CD4-positive, alpha-beta memory T cell (primary cell): ENCODE measurements at regions not wholly inside any gene's neighbourhood (a gene's known extent, or its start where the extent isn't known, plus 50 kb on each side); places are given as distances from the start of the nearest gene placed in this dataset.

Experiments used
- CTCF ChIA-PET: fragments of 350-600 bp; sonication (Branson Sonifier 250); formaldehyde crosslinking; loops from one replicate; lab custom pipeline; 2021; ENCODE audit warnings: inconsistent platforms; ENCODE audit not compliant: partially characterized antibody; lab: Charles Lee
- POLR2A ChIA-PET: fragments of 350-600 bp; sonication (Branson Sonifier 250); formaldehyde crosslinking; loops from one replicate; lab custom pipeline; 2021; ENCODE audit not compliant: partially characterized antibody; lab: Charles Lee
- DNase-seq, 5 donors: peaks; one replicate each; pipeline versions ENCODE4 v3.0.0 to v3.0.0-alpha.2; 2020 to 2022; ENCODE audit warnings: mixed read lengths in 1 of 5
- H3K27ac ChIP-seq: one replicate; pipeline ENCODE4 v1.7.0; 2013; ENCODE audit warnings: low read depth, low read length
- H3K27me3 ChIP-seq: 2 replicates; pipeline ENCODE4 v1.7.0; 2013; ENCODE audit warnings: mild to moderate bottlenecking, low read length, moderate library complexity; ENCODE audit not compliant: insufficient read depth
- H3K36me3 ChIP-seq: 2 replicates; pipeline ENCODE4 v1.7.0; 2013; ENCODE audit warnings: mild to moderate bottlenecking, low read length, moderate library complexity; ENCODE audit not compliant: insufficient read depth
- H3K4me1 ChIP-seq: 2 replicates; pipeline ENCODE4 v1.7.0; 2013; ENCODE audit warnings: mild to moderate bottlenecking, low read length, moderate library complexity; ENCODE audit not compliant: insufficient read depth
- H3K4me3 ChIP-seq, 2 donors: one replicate each; pipeline ENCODE4 v1.7.0; 2013; ENCODE audit warnings: low read length in 2 of 2, mild to moderate bottlenecking in 1 of 2
- H3K9me3 ChIP-seq, 2 donors: one replicate each; pipeline ENCODE4 v1.7.0; 2013; ENCODE audit warnings: low read length in 2 of 2, control low read depth in 1 of 2; ENCODE audit not compliant: control insufficient read depth in 1 of 2
- H3K27ac Mint-ChIP-seq, 7 donors: one replicate each; pipeline ENCODE4 v1.8.0; 2020 to 2021; ENCODE audit warnings: mixed read lengths in 7 of 7, mild to moderate bottlenecking in 6 of 7, inconsistent platforms in 3 of 7, moderate library complexity in 3 of 7
- H3K27me3 Mint-ChIP-seq, 2 donors: one replicate each; pipeline ENCODE4 v1.8.0; 2020 to 2021; ENCODE audit warnings: mixed read lengths in 2 of 2
- H3K36me3 Mint-ChIP-seq, 2 donors: one replicate each; pipeline ENCODE4 v1.8.0; 2020 to 2021; ENCODE audit warnings: mixed read lengths in 2 of 2, inconsistent platforms in 1 of 2, mild to moderate bottlenecking in 1 of 2
- H3K4me1 Mint-ChIP-seq, 4 donors: one replicate each; pipeline ENCODE4 v1.8.0; 2020 to 2021; ENCODE audit warnings: mixed read lengths in 4 of 4, mild to moderate bottlenecking in 1 of 4
- H3K4me3 Mint-ChIP-seq, 8 donors: one replicate each; pipeline ENCODE4 v1.8.0; 2020 to 2021; ENCODE audit warnings: mixed read lengths in 8 of 8, mild to moderate bottlenecking in 7 of 8, moderate library complexity in 6 of 8, inconsistent platforms in 3 of 8
- H3K9me3 Mint-ChIP-seq, 8 donors: one replicate each; pipeline ENCODE4 v1.8.0; 2020 to 2021; ENCODE audit warnings: mixed read lengths in 8 of 8, mild to moderate bottlenecking in 5 of 8, inconsistent platforms in 3 of 8, moderate library complexity in 1 of 8
- intact Hi-C: fragments of 100-400 bp; cut with micrococcal nuclease; formaldehyde crosslinking; loops from one replicate; pipeline ENCODE4 v1.15.1; 2023

DNA sequence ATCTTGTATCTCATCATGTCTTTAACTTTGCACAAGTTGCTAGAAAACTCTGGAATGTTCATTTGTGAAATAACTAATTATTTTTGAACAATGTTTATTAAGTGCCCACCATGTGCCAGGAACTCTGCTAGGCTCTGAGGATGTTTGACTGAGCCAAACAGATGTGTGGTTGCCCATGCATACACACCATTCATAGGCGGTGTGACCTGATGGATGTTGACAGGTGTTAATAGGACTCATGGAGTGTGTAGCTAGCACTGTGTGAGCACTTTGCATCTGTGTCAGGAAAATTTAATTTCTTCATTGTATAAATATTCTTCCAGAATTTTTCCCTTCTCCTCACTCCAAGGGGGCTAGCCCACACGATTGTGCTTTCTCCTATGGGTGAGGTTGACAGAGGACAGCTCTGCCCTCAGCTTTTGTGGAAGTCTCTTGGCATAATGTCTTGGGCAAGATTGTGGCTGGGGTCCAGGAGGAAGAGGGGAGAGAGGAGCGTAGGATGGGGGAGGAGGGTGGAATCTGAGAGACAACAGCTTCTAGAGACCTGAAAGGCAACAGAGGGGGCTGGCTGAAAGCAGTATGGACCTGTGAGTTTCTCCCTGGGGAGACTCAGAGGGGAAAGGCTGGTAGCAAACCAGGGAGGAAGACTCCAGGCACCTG lies 214.6 kb upstream of the CXCR4 start:
- no peaks in the 10 kb centered on the region for H3K27me3 Mint-ChIP-seq
- Histone ChIP-seq H3K27ac (no peak overlapping the region), H3K4me3 (no peak overlapping the region), H3K27me3 (no peaks in the 10 kb centered on the region), H3K4me1 (peaks cover 12% of the 10 kb centered on the region), H3K9me3 (no peaks in the 10 kb centered on the region), H3K36me3 (no peaks in the 10 kb centered on the region)
- POLR2A ChIA-PET = no interaction called here
- H3K4me1 Mint-ChIP-seq = peaks cover 11 to 15% (median 12%) of the 10 kb centered on the region in 4 donors
- CTCF ChIA-PET = no interaction called here
- no peaks in the 10 kb centered on the region for H3K9me3 Mint-ChIP-seq
- H3K4me3 Mint-ChIP-seq = no peak overlapping the region
- H3K36me3 Mint-ChIP-seq = no peaks in the 10 kb centered on the region
- peak overlapping the region in 3 of 7 donors; percentile 4 to 65 (median 19) for H3K27ac Mint-ChIP-seq
- intact Hi-C loops = no loop called here
- DNase-seq = no peak

DNA sequence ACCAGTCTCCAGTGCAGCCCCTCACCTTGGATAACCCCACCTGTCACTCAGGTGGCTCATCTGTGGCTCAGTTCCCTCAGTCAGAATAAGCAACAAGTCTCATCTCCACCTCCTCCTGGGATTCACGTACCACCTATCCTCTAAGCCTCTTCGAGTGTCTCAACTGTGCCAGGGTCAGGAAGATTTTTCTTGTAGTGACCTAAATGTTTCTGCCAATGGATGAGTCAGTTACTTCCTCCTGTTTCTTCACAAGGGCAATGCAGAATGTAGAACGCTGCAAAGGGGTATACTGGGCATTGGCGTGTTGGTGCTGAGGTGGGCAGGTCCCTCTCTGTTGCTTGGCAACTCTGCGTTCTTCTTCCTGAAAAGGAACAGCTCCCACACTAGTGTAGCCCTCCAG lies 213.3 kb upstream of the CXCR4 start:
- no peak for DNase-seq
- Mint-ChIP-seq H3K4me1 (peaks cover 19 to 28% (median 24%) of the 10 kb centered on the region in 4 donors), H3K27me3 (no peaks in the 10 kb centered on the region), H3K36me3 (no peaks in the 10 kb centered on the region), H3K27ac (peak overlapping the region in 6 of 7 donors; percentile 39 to 83 (median 68)), H3K9me3 (no peaks in the 10 kb centered on the region), H3K4me3 (no peak overlapping the region)
- intact Hi-C loops = no loop called here
- Histone ChIP-seq H3K36me3 (no peaks in the 10 kb centered on the region), H3K27me3 (no peaks in the 10 kb centered on the region), H3K4me3 (no peak overlapping the region), H3K4me1 (peaks cover 24% of the 10 kb centered on the region), H3K9me3 (no peaks in the 10 kb centered on the region), H3K27ac (no peak overlapping the region)
- POLR2A ChIA-PET = interaction anchor here (1.3 kb wide), 1 partner anchor 195 kb away, joined by 3 read pairs; no protein-coding TSS in a partner anchor
- CTCF ChIA-PET = no interaction called here

DNA sequence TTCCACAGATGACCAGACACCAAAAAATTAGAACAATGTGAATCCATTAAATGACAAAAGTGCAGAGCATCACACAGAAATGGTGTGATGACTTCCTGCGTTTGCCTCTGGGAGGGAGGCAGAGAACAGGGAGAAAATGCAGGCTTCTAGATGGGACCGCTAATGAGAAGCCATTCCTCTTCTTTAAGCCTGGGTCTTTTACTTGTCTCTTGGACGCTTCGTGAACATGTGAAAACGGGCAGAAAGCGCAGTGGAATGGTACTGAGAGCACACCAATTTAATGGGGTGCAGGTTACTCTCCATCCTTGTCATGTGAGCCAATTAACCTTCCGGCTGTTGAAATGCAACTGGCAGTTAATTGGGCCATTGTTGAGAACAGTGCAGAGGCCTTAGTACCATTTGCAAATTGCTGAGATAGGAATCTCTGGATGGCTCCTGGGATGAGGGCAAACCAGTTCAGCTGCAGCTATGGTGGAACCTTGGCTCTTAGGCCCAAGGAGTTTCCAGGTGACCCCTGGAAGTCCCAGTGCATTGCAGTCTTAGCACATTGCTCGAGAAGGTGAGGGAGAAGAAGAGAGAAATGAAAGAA lies 210.4 kb upstream of the CXCR4 start:
- H3K4me1 ChIP-seq = peaks cover 52% of the 10 kb centered on the region
- Mint-ChIP-seq H3K4me3 (peak overlapping the region in 7 of 8 donors; percentile 74 to 90 (median 81)), H3K4me1 (peaks cover 38 to 55% (median 47%) of the 10 kb centered on the region in 4 donors), H3K36me3 (no peaks in the 10 kb centered on the region), H3K9me3 (peaks cover 0 to 3% (median 0%) of the 10 kb centered on the region in 8 donors), H3K27ac (peak overlapping the region; percentile 91 to 99 (median 98)), H3K27me3 (no peaks in the 10 kb centered on the region)
- intact Hi-C loops = loop anchor here (5.0 kb wide), 3 partner anchors 46 to 381 kb away; no protein-coding TSS in a partner anchor
- no peaks in the 10 kb centered on the region for H3K36me3 ChIP-seq
- peak overlapping the region in 1 of 2 donors; percentile 23 for H3K4me3 ChIP-seq
- peak overlapping the region; percentile 69 for H3K27ac ChIP-seq
- ChIA-PET CTCF (interaction anchor here (0.9 to 1.4 kb wide), 6 partner anchors 21 to 415 kb away, joined by 3 to 4 read pairs (median 3); no protein-coding TSS in a partner anchor), POLR2A (interaction anchor here (0.6 to 3.8 kb wide), 20 partner anchors 13 to 452 kb away, joined by 3 to 68 read pairs (median 6); partner anchors contain the start of genes CXCR4, DARS1 and MCM6)
- no peak for DNase-seq
- H3K27me3 ChIP-seq = no peaks in the 10 kb centered on the region
- H3K9me3 ChIP-seq = no peaks in the 10 kb centered on the region

DNA sequence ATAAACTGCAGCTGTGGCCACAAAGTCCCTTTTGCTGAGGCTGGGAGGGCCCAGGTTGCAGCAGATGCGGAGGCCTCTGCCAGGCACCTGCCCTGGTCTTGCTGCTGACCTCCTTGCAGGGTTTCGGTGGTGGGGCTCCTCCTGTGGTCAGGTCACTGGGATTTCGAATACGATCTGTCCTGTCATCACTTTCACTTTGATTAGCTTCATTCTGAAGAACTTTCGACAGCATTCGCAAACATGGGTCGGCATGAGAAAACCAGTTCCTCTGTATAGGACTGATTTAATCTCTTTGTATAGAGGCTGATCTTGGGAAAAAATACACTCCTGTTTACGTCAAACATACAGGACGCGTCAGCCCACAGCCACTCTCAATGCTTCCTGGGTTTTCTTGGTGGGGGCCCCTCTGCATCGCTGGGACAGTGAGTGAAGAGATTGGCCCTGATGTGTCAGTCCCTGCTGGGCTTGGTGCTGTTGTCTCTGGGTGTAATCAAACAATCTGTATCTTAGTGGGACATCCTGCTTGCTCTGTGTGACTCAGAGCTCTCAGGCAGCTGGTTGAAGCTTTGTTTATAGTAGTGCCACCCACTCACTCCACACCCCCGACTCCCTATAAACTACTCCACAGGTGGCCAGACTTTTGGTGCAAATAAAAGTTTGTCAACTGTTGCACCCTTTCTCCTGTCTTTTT lies 209.4 kb upstream of the CXCR4 start:
- H3K4me1 Mint-ChIP-seq = peaks cover 42 to 62% (median 51%) of the 10 kb centered on the region in 4 donors
- H3K36me3 Mint-ChIP-seq = no peaks in the 10 kb centered on the region
- H3K9me3 Mint-ChIP-seq = peaks cover 0 to 3% (median 0%) of the 10 kb centered on the region in 8 donors
- peak overlapping the region; percentile 69 for H3K27ac ChIP-seq
- ChIA-PET CTCF (interaction anchor here (0.7 to 1.6 kb wide), 13 partner anchors 17 to 413 kb away, joined by 3 to 8 read pairs (median 3); partner anchors contain the start of gene DARS1), POLR2A (interaction anchor here (0.6 to 3.8 kb wide), 40 partner anchors 9 to 451 kb away, joined by 3 to 68 read pairs (median 5); partner anchors contain the start of genes CXCR4, DARS1 and MCM6)
- H3K27me3 Mint-ChIP-seq = no peaks in the 10 kb centered on the region
- H3K36me3 ChIP-seq = no peaks in the 10 kb centered on the region
- peak overlapping the region; percentile 67 to 90 (median 80) for H3K4me3 Mint-ChIP-seq
- H3K27me3 ChIP-seq = no peaks in the 10 kb centered on the region
- intact Hi-C loops = loop anchor here (1.0 to 5.0 kb wide), 8 partner anchors 45 to 451 kb away; partner anchors contain the start of genes CXCR4 and MCM6
- peak; percentile 88 to 96 (median 91) for DNase-seq
- H3K9me3 ChIP-seq = no peaks in the 10 kb centered on the region
- peak overlapping the region; percentile 7 to 39 for H3K4me3 ChIP-seq
- peaks cover 62% of the 10 kb centered on the region for H3K4me1 ChIP-seq
- peak overlapping the region; percentile 91 to 99 (median 98) for H3K27ac Mint-ChIP-seq

DNA sequence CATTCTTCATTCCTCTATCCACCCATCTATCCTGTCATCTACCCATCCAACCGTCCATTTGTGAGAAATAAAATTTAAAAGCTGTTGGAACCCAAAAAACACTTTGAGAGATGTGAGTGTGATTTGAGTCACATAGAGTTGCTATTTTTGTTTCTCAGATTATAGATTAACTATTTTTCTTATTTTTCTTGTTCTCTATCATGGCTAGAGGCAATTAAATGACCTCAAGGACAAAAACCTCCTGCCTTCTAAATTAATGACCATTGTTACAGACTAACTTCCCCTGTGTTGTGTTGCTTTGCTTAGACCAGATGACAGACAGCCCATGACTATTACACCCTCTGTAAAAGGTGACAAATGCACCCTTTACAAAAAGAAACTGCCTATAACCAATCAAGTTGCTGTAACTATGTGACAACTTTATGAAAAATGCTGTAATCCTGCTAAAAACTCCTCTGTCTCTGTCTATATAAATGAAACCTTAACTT lies 207.9 kb upstream of the CXCR4 start:
- H3K27me3 ChIP-seq = no peaks in the 10 kb centered on the region
- no peaks in the 10 kb centered on the region for H3K9me3 ChIP-seq
- H3K4me1 Mint-ChIP-seq = peaks cover 46 to 72% (median 60%) of the 10 kb centered on the region in 4 donors
- ChIA-PET CTCF (no interaction called here), POLR2A (interaction anchor here (1.2 to 3.8 kb wide), 7 partner anchors 13 to 450 kb away, joined by 3 to 68 read pairs (median 10); partner anchors contain the start of gene MCM6)
- peak overlapping the region; percentile 69 for H3K27ac ChIP-seq
- no peaks in the 10 kb centered on the region for H3K36me3 ChIP-seq
- H3K9me3 Mint-ChIP-seq = peaks cover 0 to 3% (median 0%) of the 10 kb centered on the region in 8 donors
- intact Hi-C loops = loop anchor here (2.0 to 5.0 kb wide), 4 partner anchors 44 to 379 kb away; no protein-coding TSS in a partner anchor
- no peaks in the 10 kb centered on the region for H3K36me3 Mint-ChIP-seq
- peaks cover 70% of the 10 kb centered on the region for H3K4me1 ChIP-seq
- H3K27me3 Mint-ChIP-seq = no peaks in the 10 kb centered on the region
- DNase-seq = no peak
- H3K4me3 ChIP-seq = no peak overlapping the region
- peak overlapping the region; percentile 39 to 98 (median 91) for H3K27ac Mint-ChIP-seq
- H3K4me3 Mint-ChIP-seq = peak overlapping the region in 4 of 8 donors; percentile 3 to 84 (median 44)

DNA sequence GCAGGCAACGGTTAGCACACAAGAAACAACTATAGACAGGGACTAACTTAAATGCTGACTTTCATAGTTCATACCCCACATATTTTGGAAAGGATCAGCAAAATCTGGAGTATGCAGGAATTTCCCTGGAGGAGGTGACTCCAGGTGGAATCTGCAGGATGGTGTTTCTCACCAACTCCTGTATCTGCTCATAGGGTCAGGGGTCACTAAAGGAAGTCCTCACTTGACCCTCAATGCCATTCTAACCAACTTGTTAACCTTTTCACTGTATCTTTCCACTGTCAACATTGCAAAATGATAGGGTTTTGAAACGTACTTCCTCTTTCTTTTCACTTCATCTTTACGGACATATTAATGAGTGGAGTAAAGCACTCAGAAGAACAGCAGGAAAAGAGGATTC lies 207.0 kb upstream of the CXCR4 start:
- peak overlapping the region in 1 of 2 donors; percentile 38 for H3K4me3 ChIP-seq
- Mint-ChIP-seq H3K27me3 (no peaks in the 10 kb centered on the region), H3K27ac (peak overlapping the region; percentile 63 to 93 (median 79)), H3K9me3 (peaks cover 0 to 3% (median 0%) of the 10 kb centered on the region in 8 donors), H3K4me3 (peak overlapping the region in 5 of 8 donors; percentile 73 to 86 (median 82)), H3K4me1 (peaks cover 48 to 78% (median 62%) of the 10 kb centered on the region in 4 donors), H3K36me3 (no peaks in the 10 kb centered on the region)
- no peaks in the 10 kb centered on the region for H3K27me3 ChIP-seq
- H3K4me1 ChIP-seq = peaks cover 70% of the 10 kb centered on the region
- CTCF ChIA-PET = no interaction called here
- intact Hi-C loops = loop anchor here (5.0 kb wide), 3 partner anchors 43 to 378 kb away; no protein-coding TSS in a partner anchor
- no peaks in the 10 kb centered on the region for H3K36me3 ChIP-seq
- H3K27ac ChIP-seq = no peak overlapping the region
- POLR2A ChIA-PET = interaction anchor here (1.6 kb wide), 1 partner anchor 52 kb away, joined by 5 read pairs; no protein-coding TSS in a partner anchor
- no peak for DNase-seq
- H3K9me3 ChIP-seq = no peaks in the 10 kb centered on the region
